NCI-H345 treated with DMSO at 0.1 percent for 48 hours (cell line): ENCODE measurements at regions not wholly inside any gene's neighbourhood (a gene's known extent, or its start where the extent isn't known, plus 50 kb on each side); places are given as distances from the start of the nearest gene placed in this dataset.

Experiments
- DNase-seq: peaks from one replicate; lab custom pipeline; 2025; ENCODE audit not compliant: unreplicated experiment; lab: John Stamatoyannopoulos, UW

- DNase-seq, result no peak
Measured at GRCh38 chr7:46485481-46486065, 564.5 kb upstream of the IGFBP3 start.

DNA sequence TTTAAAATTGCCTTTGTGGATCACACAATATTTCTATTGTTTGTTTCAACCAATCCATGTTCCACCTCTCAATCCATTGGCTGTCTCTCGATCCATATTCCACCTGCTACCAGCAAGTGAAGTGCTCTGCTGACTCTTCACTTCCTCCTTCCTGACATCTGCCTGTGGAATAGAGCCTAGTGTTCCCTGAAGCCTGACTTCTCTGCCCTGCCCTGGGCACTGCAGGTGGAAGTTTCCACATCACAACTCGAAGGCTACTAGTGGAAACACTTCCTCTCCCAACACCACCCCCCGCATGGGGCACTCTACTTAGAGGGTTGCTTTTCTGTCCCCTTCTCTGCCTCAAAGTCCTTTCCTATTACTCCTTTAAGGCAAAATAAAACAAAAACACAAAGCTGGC lies 563.8 kb upstream of the IGFBP3 start:
- no peak for DNase-seq

- no peak for DNase-seq
Measured at GRCh38 chr7:46480619-46481018, 559.5 kb upstream of the IGFBP3 start.

DNA sequence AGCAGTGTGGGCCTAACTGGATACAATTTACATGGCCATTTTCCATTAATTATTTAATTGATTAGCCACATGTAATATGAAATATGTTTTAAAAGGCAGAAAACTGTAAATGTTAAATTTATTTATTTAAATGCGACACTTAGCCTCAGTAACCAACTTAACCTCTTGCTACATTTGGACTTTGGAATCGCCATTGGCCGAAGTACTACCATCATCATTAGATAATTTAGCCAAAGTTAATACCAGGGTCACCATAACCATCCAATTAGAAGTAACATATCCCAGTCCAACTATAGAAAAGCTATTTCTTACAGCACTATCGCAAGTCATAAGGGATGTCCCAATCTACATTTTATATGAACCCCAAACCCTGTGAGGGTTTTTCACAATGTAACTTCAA lies 558.6 kb upstream of the IGFBP3 start:
- DNase-seq, result no peak

DNA sequence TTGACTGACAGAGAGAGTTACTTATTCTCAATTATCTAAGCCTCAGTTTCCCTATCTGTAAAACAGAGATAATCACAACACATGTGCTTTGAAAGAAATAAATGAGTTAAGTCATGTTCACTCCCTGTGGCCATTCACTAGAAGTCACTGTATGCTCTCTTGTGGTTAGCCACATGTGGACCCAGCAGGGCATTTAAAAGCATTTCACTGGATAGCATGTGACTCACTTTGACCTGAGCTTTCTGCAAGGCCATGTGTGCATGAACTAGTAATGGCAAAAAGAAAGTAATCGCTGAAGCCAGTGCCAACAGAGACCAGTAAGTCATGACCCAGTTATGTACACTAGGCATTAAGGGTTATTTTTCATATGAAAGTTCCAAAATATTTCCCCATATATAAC lies 557.0 kb upstream of the IGFBP3 start:
- no peak for DNase-seq

DNA sequence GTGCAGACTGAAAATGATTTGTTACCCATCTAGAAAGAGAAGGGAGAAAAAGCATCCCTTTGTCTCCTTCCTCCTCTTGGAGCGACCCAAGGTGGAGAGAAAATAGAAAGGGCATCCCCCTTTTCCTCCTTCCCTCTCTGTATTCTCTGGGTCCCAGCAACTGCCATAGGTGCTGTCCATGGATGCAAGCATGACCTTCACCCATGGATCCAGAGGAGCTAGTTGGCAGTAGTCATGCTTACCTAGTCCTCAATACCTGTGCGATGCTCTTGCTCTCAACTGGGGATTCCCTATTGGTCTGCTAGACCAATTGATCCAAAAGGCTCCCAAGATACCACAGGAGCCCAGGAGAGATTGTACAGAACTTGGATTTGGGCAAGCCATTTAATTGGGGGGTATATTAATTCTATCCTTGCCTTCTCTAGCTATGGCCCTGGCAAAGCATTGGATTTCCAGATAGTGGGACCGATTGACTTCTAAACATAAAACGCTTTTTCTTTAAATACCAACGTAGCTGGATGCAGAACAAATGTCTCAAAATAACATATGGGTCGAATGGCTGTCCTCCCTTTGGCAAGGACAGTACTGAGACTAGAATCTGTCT lies 547.8 kb upstream of the IGFBP3 start:
- DNase-seq, result no peak

- no peak for DNase-seq
Measured at GRCh38 chr7:46463170-46463569, 542.1 kb upstream of the IGFBP3 start.

GRCh38 chr7:46461334-46461777 lies 540.3 kb upstream of the IGFBP3 start:
- DNase-seq, result no peak

GRCh38 chr7:46459942-46460341 lies 538.9 kb upstream of the IGFBP3 start:
- DNase-seq, result no peak

DNA sequence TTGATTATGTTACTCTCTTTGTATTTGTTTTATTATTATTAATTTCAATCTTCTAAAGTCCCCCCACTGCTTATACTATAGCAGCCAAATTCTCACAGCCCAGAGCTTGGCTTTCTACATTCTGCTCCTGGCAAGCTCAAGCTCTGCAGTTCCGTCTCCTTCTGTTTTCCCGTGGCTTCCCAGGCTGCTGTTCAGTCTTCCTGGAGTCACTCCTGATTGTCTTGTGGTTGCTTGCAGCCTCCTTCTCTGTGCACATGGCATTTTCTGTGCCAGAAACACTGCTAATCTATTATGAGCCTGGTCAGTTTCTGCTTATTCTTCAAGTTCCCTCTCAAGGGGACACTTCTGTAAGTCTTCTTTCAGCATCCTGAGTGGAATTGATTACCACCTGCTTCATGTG lies 533.7 kb upstream of the IGFBP3 start:
- DNase-seq, result no peak

DNA sequence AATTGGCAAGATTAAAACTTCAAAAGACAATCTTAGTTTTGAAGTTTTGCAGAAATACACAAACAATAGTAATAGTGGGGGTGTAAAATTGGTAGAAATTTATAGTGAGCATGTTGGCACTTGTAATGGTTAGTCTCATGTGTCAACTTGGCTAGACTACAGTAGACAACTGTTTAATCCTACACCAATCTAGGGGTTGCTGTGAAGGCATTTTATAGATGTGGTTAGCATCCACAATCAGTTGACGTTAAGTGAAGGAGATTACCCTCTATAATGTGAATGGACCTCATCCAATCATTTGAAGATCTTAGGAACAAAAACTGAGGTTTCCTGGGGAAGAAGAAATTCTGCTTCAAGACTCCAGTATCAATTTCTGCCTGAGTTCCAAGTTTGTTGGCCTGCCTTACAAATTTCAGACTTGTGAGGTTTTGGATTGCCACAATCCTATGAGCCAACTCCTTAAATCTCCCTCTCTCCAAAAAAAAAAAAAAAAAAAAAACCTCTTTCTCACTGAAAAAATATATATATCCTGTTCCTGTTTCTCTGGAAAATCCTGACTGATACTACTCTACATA lies 531.6 kb upstream of the IGFBP3 start:
- no peak for DNase-seq

DNA sequence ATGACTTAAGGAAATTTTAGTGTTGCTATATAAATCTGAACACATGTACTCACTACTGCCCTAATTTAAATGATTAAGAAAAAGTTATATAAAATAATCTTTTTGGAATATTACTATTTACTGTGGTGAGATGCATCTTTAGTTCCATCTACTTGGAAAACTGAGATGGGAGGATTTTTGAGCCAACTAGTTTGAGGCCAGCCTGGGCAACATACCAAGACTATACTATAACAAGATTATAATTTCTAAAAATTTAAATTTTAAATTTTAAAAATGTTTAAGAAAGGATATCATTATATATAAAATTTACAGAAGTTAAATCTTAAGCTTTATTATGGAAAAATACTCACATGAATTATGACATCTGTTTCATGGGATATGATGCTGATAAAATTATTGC lies 530.8 kb upstream of the IGFBP3 start:
- DNase-seq, result no peak

- DNase-seq, result no peak
Measured at GRCh38 chr7:46450886-46451285, 529.8 kb upstream of the IGFBP3 start.

DNA sequence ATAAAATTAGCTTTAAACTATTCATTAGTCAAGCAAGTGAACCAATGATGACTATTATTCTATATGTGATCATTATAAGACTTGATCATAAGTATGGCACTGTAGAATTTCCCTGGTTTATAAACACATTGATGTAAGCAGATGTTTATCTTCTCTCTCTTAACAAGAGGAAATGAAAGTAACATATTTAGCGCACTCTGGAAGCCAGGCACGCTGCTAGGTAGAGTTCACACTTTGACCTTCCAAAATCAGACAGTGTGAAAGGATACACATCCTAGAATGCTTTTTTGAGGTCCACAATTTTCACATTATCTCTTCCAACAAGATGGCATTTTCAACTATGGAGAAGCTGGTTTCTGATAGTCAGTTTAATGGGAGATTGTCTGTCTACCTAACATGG lies 529.4 kb upstream of the IGFBP3 start:
- DNase-seq, result no peak

GRCh38 chr7:46449743-46450142 lies 528.7 kb upstream of the IGFBP3 start:
- DNase-seq, result no peak

GRCh38 chr7:46448478-46448877 lies 527.4 kb upstream of the IGFBP3 start:
- no peak for DNase-seq

DNA sequence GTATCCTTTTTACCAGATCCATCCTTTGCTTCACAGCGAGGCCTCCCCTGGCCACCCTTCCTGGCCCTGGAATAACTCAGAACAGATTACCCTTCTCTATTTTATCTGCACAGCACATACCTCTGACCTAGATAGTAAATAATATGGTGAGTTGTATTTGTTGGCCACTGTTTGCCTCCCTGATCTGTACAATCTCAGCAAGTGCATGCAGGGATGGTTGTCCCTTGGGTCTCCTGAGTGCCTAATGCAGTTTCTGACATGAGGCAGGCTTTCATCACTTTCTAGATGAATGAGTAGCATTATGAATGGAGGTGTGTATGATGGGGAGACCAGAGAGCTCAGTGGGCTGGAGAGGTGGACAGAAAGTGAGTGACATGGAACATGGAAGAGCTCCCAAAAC lies 525.1 kb upstream of the IGFBP3 start:
- no peak for DNase-seq

DNA sequence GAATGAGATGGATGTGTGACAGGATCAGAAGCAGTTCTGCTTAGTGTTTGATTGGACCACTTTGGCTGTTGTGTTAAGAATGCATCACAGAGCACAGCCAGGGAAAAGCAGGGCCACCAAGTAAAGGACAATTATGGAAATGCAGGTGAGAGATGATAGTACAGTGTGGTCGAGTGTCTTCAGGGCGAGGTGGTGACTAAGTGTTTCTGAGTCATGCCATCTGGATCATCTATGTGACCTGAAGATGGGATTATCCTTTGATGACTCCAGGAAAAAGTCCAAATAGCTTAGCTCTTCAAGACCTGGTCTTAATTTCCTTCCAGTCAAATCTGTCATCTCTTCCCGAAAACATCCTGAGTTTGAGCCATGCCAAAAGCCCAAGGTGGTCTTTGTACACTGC lies 523.2 kb upstream of the IGFBP3 start:
- DNase-seq, result no peak

- DNase-seq, result no peak
Measured at GRCh38 chr7:46440186-46440585, 519.1 kb upstream of the IGFBP3 start.

GRCh38 chr7:46432708-46433107 lies 511.6 kb upstream of the IGFBP3 start:
- DNase-seq, result no peak

- DNase-seq, result no peak
Measured at GRCh38 chr7:46428295-46428694, 507.2 kb upstream of the IGFBP3 start.

DNA sequence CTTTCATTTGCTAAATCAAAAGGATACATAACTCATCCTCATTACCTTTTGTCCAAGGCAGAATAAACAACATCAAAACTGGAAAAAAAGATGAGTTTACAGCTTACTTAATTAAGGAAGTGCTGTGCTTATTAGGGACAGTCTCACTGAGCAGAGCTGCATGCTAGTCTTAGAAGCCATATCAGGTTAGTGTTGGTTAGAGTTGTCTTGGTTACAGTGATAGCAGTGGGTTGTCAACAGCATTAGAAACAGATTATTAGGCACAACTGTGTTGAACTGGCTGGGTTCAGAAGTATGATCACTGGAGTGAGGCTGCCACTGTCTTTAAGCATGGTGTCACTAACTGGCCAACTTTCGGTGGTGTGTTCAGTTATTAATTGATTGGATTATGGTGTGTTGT lies 503.9 kb upstream of the IGFBP3 start:
- no peak for DNase-seq
